ENCODE measurements at regions not wholly inside any gene's neighbourhood (a gene's known extent, or its start where the extent isn't known, plus 50 kb on each side); places are given as distances from the start of the nearest gene placed in this dataset.
"Not testable (repeated sequence)": the region's sequence is repeated elsewhere in the genome, so short reads cannot be mapped to it uniquely, and the experiment has no call there.

- Histone ChIP-seq H3K36me3 (no peaks in the 10 kb centered on the region), H3K4me1 (no peaks in the 10 kb centered on the region), H3K4me3 (no peak overlapping the region), H3K9ac (ENCODE audit: low read depth in 2 of 2, low read length in 2 of 2) (no peak overlapping the region), H3K27me3 (no peaks in the 10 kb centered on the region), H3K9me3 (no peaks in the 10 kb centered on the region), H3K27ac (no peak overlapping the region)
- DNase-seq, result no peak
- intact Hi-C loops (cut with DNase I), result no loop called here
- no peak for TF ChIP-seq CTCF (IDR thresholded peaks at IDR 0.05)
Measured at GRCh38 chr1:60694980-60695379, 387.4 kb upstream of the NFIA start.

DNA sequence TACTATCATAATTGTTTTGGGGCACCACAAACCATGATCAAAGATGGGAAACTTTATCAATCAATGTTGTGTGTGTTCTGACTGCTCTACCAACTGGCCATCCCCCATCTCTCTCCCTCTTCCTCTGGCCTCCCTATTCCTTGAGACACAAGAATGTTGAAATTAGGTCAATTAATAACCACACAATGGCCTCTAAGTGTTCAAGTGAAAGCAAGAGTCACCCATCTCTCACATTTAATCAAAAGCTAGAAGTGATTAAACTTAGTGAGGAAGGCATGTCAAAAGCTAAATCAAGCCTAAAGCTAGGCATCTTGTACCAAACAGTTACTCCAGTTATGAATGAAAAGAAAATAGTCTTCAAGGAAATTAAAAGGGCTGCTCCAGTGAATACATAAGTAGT lies 390.3 kb upstream of the NFIA start:
- intact Hi-C loops (cut with DNase I), result no loop called here
- H3K9me3 ChIP-seq, result no peaks in the 10 kb centered on the region
- H3K27me3 ChIP-seq, result no peaks in the 10 kb centered on the region
- no peak overlapping the region for H3K9ac ChIP-seq (ENCODE audit: low read depth in 2 of 2, low read length in 2 of 2)
- no peak for TF ChIP-seq CTCF (IDR thresholded peaks at IDR 0.05)
- H3K4me1 ChIP-seq, result no peaks in the 10 kb centered on the region
- H3K36me3 ChIP-seq, result no peaks in the 10 kb centered on the region
- DNase-seq, result no peak
- H3K27ac ChIP-seq, result no peak overlapping the region
- H3K4me3 ChIP-seq, result no peak overlapping the region

- H3K9me3 ChIP-seq; H3K9ac ChIP-seq (ENCODE audit: low read depth in 2 of 2, low read length in 2 of 2); H3K4me1 ChIP-seq; DNase-seq; H3K4me3 ChIP-seq; H3K27ac ChIP-seq; H3K27me3 ChIP-seq; H3K36me3 ChIP-seq; intact Hi-C loops (cut with DNase I): not testable (repeated sequence)
Measured at GRCh38 chr1:60688221-60688620, 394.1 kb upstream of the NFIA start.

DNA sequence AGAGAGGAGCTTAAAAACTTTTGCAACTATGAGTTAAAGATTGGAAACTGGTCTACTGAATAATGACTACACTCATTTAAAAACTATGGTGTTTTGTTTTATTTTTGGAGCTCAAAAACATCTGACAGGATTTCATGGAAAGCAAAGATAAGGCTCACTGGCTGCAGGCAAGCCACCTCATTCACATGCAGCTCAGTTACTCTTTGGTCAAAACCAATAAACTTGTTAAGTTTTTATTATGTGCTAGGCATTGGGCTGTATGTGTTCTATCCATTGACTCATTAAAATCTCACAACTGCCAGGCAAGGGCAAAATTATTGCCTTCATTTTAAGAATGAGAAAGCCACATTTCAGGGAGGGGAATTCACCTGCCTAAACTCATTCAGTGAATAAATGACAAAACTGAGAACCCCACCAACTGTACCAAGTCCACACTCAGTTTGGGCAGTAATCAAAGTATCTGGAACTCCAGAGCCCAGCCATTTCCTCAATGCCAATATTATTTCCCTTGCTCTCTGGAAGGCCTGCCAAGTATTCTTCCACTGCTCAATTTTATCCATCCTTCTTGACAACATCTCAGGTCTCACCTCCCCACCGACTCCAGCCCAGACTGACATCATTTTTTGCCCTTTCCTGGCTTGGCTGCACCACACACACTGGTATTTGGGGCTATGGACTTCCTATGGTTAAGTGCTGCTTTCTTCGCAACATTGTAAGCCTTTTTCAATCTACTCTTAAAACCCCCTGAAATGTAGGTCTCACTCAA lies 401.1 kb upstream of the NFIA start:
- TF ChIP-seq CTCF (IDR thresholded peaks at IDR 0.05), result no peak
- H3K36me3 ChIP-seq, result no peaks in the 10 kb centered on the region
- no peaks in the 10 kb centered on the region for H3K9me3 ChIP-seq
- H3K27me3 ChIP-seq, result no peaks in the 10 kb centered on the region
- intact Hi-C loops (cut with DNase I), result no loop called here
- H3K9ac ChIP-seq (ENCODE audit: low read depth in 2 of 2, low read length in 2 of 2), result no peak overlapping the region
- no peak for DNase-seq
- no peaks in the 10 kb centered on the region for H3K4me1 ChIP-seq
- H3K27ac ChIP-seq, result no peak overlapping the region
- H3K4me3 ChIP-seq, result no peak overlapping the region

- Histone ChIP-seq H3K27me3 (no peaks in the 10 kb centered on the region), H3K4me1 (no peaks in the 10 kb centered on the region), H3K9ac (ENCODE audit: low read depth in 2 of 2, low read length in 2 of 2) (no peak overlapping the region), H3K27ac (no peak overlapping the region), H3K36me3 (no peaks in the 10 kb centered on the region), H3K4me3 (no peak overlapping the region), H3K9me3 (no peaks in the 10 kb centered on the region)
- intact Hi-C loops (cut with DNase I), result no loop called here
- DNase-seq, result no peak
- TF ChIP-seq CTCF (IDR thresholded peaks at IDR 0.05), result no peak
Measured at GRCh38 chr1:60679524-60680375, 402.6 kb upstream of the NFIA start.

DNA sequence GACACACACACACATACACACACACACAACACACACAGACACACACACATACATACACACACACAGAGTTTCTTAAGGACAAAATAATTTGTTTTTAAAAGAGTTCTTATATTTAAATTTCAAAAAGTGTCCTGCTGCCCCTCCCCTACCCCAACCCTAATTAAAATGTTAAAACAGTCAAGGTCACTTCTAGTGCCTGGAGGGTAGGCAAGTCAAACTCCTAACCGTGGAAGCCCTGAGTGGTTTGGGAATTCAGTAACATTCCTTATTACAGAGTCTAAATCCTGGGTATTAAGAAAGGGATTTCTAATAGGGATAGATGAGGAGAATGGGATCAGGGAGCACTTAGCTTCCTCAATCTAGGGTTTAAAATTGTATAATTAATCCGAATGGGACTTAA lies 403.6 kb upstream of the NFIA start:
- TF ChIP-seq CTCF (IDR thresholded peaks at IDR 0.05), result no peak
- intact Hi-C loops (cut with DNase I), result no loop called here
- Histone ChIP-seq H3K27me3 (no peaks in the 10 kb centered on the region), H3K9me3 (no peaks in the 10 kb centered on the region), H3K36me3 (no peaks in the 10 kb centered on the region), H3K27ac (no peak overlapping the region), H3K4me3 (no peak overlapping the region), H3K4me1 (no peaks in the 10 kb centered on the region), H3K9ac (ENCODE audit: low read depth in 2 of 2, low read length in 2 of 2) (no peak overlapping the region)
- no peak for DNase-seq
